ENCODE measurements at regions not wholly inside any gene's neighbourhood (a gene's known extent, or its start where the extent isn't known, plus 50 kb on each side); places are given as distances from the start of the nearest gene placed in this dataset.
A peak's percentile ranks its signal among the peaks of the same experiment; 100 is the strongest.

DNA sequence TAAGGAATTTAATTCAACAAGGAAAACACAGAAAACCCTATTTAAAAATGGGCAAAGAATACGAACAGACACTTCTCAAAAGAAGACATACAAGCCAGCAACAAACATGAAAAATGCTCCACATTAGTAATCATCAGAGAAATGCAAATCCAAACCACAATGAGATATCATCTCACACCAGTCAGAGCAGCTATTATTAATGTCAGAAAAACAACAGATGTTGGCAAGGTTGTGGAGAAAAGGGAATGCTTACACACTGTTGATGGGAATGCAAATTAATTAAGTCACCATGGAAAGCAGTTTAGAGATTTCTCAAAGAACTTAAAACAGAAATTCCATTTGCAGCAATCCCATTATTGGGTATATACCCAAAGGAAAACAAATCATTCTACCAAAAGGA is 55.2 kb downstream of the GCC1 start:
- no peak for DNase-seq
- H3K36me3 ChIP-seq, result no peaks in the 10 kb centered on the region
- peaks cover 3% of the 10 kb centered on the region; the same call in 1 of the 2 replicates for H3K27me3 ChIP-seq
- no peak overlapping the region for H3K4me3 ChIP-seq
- no peaks in the 10 kb centered on the region for H3K9me3 ChIP-seq

DNA sequence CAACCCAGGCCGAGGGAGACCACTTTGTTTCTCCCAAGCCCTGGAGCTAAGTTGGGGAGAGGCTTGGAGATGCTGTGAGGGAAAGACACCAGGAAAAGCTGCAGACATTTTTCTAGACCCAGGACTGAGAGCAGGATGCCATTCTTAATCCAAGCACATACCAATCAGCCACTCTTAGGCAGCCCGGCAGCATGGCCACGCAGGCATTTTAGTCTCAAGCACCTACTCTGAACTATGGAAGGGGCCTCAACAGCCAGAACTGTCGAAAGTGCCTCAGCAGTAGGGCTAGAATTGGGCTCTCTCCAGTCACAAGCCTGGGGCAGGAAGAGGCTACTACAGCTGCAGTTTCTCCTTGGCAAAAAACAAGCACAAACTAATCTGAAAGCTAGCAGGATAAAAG is 57.8 kb downstream of the GCC1 start:
- no peak overlapping the region for H3K4me3 ChIP-seq
- H3K36me3 ChIP-seq, result no peaks in the 10 kb centered on the region
- H3K27me3 ChIP-seq, result peaks cover 3% of the 10 kb centered on the region; the same call in 1 of the 2 replicates
- no peaks in the 10 kb centered on the region for H3K9me3 ChIP-seq
- no peak for DNase-seq

DNA sequence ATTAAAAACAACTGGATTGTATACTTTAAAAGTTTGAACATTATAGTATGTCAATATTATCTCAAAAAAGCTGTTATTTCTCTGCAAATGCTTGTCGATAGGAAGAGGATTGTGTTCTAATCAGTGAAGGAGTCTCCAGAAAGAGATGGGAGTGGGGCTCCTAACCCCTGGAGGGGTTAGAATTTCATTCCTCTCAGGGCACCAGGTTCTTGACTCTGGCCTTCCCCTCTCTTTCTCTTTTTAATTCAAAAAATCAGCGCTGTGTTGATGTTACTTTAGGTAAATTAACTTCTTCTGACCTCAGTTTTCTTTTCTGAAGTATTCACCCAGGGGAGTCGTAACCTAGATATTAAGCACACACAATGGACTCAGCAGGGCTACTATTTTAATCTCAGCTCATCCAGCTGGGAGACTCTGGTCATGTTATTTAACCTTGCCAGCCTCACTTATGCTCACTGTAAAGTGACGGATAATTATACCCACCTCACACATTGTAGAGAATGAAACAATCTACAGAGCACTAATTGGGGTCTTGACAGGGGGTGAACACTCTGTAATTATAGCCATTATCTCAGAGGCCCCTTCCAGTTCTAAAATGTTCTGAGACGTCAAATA is 59.4 kb downstream of the GCC1 start:
- no peak for DNase-seq
- Histone ChIP-seq H3K9me3 (no peaks in the 10 kb centered on the region), H3K27me3 (peaks cover 3% of the 10 kb centered on the region; the same call in 1 of the 2 replicates)

DNA sequence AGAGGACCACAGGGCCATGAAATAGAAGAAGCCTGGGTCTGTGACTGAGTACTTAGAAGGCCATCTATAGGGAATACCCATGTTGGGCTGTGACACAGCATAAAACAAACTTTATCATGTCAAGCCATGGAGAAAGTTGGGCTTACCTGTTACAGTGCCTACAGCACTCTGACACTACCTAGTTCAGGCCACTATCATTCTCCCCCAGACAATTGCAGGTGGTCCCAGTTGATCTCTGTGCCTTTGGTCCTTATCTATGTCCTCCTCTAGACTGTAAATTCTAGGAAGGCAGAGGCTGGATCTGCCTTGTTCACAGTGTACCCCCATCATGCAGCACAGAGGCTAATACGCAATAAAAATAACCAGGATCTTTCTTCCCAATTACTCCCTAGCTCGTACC is 69.1 kb downstream of the GCC1 start:
- Histone ChIP-seq H3K9me3 (no peaks in the 10 kb centered on the region), H3K4me3 (no peak overlapping the region), H3K36me3 (no peaks in the 10 kb centered on the region), H3K27me3 (no peaks in the 10 kb centered on the region)
- no peak for DNase-seq

More for the DNA sequence above, 59.4 kb downstream of the GCC1 start:
- Histone ChIP-seq H3K4me3 (no peak overlapping the region), H3K36me3 (no peaks in the 10 kb centered on the region)

DNA sequence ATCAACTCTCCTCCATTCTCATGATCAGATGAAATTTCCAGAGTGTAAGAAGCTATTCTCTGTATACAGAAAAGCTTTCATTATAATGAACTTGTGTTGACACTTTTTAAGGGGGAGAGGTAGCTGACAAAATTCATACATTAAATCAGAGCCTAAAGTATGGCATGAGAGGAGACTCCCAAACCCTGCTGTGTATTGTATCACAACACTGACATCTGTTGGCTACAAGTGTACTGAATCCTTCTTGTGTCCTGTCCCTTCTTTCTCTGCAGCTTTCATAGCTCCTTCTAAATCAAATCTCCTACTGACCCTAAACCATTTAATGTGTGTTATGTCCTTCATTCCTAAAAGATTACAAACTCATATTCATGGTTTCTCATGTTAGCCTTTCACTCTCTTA is 70.9 kb downstream of the GCC1 start:
- H3K36me3 ChIP-seq, result no peaks in the 10 kb centered on the region
- no peak overlapping the region for H3K4me3 ChIP-seq
- H3K27me3 ChIP-seq, result peaks cover 8% of the 10 kb centered on the region
- DNase-seq, result no peak
- H3K9me3 ChIP-seq, result no peaks in the 10 kb centered on the region

DNA sequence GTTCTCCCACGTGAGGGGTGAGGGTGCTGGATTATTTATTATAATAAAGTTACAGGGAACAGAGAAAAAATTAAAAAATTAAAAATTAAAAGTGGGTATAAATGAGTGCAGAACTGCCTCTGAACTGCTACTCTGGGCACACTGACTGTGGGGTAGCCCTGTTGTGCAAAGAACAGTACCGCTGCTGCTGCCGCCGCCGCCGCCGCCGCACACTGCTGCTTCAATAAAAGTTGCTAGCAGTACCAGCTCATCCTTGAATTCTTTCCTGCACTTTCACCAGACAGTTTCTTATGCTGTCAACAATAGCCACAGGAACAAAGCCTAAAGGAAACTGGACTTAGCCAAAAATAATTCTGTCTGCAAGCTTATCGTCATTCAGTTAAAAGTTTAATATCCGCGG is 72.1 kb downstream of the GCC1 start:
- Histone ChIP-seq H3K27me3 (peaks cover 8% of the 10 kb centered on the region), H3K36me3 (no peaks in the 10 kb centered on the region), H3K4me3 (no peak overlapping the region), H3K9me3 (no peaks in the 10 kb centered on the region)
- no peak for DNase-seq

DNA sequence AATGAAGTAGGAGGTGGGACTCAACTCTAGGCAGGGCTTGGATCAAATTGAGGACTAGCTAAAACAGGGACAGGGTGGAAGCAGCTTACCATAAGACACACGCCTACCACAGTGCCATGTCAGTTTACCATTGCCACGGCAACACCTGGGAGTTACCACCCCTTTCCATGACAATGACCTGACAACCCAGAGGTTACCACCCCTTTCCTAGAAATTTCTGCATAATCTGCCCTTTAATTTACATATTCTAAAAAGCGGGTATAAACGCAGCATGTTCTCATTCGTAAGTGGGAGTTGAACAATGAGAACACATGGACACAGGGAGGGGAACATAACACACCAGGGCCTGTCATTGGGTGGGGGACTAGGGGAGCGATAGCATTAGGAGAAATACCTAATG is 72.7 kb downstream of the GCC1 start:
- Histone ChIP-seq H3K36me3 (no peaks in the 10 kb centered on the region), H3K9me3 (no peaks in the 10 kb centered on the region), H3K4me3 (no peak overlapping the region), H3K27me3 (peaks cover 8% of the 10 kb centered on the region)
- DNase-seq, result no peak

DNA sequence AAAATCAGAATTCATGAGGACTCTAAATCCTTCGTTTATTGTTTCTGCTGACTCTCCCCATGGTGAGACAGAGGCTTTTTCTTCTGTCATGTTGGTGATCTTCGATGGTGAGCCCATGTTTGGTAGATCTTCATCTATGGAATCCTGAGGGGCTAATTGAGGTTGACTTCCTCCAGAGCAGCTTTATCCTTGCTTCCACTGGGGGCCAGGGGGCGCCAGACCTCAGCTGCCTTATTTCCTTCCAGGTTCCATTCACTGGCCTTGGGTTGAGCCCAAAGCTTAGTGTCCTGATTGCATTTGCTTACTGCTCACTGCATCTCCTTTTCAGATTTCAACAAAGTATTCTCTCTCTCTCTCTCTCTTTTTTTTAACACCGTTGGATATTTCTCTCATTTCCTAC is 80.7 kb downstream of the GCC1 start:
- Histone ChIP-seq H3K9me3 (no peaks in the 10 kb centered on the region), H3K36me3 (no peaks in the 10 kb centered on the region), H3K4me3 (no peak overlapping the region), H3K27me3 (peaks cover 2% of the 10 kb centered on the region; the same call in 1 of the 2 replicates)
- DNase-seq, result peak; percentile 5

DNA sequence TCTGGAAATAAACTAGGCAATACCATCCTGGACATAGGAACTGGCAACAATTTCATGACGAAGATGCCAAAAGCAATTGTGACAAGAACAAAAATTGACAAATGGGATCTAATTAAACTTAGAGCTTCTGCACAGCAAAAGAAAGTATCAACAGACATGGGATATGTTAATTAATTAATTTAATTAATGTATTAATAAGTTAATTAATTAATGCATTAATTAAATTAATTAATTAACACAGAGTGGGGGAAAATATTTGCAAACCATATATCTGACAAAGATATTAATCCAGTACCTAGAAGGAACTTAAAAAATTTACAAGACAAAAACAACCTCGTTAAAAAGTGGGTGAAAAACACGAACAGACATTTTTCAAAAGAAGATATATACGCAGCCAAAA is 83.6 kb downstream of the GCC1 start:
- H3K9me3 ChIP-seq, result no peaks in the 10 kb centered on the region
- H3K27me3 ChIP-seq, result peaks cover 4% of the 10 kb centered on the region
- DNase-seq, result no peak
- no peak overlapping the region for H3K4me3 ChIP-seq
- H3K36me3 ChIP-seq, result no peaks in the 10 kb centered on the region

DNA sequence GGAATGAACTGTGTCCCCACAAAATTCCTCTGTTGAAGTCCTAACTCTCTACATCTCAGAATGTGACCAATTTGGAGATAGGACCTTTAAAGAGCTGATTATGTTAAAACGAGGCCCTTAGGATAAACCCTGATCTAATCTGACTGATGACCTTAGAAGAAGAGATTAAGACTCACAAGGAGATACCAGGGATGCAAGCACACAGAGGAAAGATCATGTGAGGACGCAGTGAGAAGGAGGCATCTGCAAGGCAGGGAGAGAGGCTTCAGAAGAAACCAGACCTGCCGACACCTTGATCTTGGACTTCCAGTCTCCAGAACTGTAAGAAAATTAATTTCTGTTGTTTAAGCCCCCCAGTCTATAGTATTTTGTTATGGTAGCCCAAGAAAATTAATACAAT is 94.9 kb upstream of the ZNF800 start:
- Histone ChIP-seq H3K4me3 (no peak overlapping the region), H3K27me3 (peaks cover 3% of the 10 kb centered on the region; the same call in 1 of the 2 replicates), H3K9me3 (no peaks in the 10 kb centered on the region), H3K36me3 (no peaks in the 10 kb centered on the region)
- no peak for DNase-seq

DNA sequence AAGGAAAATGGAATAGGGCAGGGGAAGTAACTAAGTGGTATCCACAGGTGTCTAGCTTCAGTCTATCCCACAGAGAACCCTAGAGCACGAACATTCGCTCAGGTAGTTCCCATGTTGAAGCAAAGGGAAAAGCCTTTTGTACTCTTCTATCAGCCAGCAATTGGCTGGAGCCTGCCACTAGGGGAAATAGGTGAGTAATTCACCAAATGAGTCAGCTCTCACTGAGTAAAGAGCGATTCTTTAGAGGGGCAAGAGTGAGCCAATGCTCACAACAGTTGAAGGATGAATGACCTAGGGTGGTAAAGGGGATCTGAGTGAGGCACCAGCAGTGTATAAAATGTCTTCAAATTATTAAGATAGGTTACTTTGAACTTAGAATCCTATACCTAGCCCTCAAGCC is 94.1 kb upstream of the ZNF800 start:
- no peak overlapping the region for H3K4me3 ChIP-seq
- no peaks in the 10 kb centered on the region for H3K36me3 ChIP-seq
- no peaks in the 10 kb centered on the region for H3K27me3 ChIP-seq
- no peak for DNase-seq
- H3K9me3 ChIP-seq, result no peaks in the 10 kb centered on the region

DNA sequence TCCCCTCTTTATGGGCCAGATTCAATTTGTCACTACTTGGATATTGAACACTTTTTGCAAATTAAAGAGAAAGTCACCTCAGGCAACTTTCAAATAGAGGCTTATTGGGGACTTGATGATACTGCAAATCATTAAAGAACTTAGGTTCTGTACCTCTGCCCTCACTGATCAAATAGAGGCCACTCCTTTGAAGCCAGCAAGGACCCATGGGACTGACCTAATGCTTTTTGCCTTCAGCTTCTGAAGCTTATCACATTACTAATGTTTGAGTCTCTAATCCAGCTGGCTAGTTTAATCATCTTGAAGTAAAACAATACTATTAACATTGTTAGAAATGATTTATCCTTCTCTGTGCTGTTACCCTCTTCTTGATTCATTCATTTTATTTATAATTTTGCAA is 93.0 kb upstream of the ZNF800 start:
- Histone ChIP-seq H3K36me3 (no peaks in the 10 kb centered on the region), H3K4me3 (no peak overlapping the region), H3K27me3 (no peaks in the 10 kb centered on the region), H3K9me3 (no peaks in the 10 kb centered on the region)
- DNase-seq, result no peak

DNA sequence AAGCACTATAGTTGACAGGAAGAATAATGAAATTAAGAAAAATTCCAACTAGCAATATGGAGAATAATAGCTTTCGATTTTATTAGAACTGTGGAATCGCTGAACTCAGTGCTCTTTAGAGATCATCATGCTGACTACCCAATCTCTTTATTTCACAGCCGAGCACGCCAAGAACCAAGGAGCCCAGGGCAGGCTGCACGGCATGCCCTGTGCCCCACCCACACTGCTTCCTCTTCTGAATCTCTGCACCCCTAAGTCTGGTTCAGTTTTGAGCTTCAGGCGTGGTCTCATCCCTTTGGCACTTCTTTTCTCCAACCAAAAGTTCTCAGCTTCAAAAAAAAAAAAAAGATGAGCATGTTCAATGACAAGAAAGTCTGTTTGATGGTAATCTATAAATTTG is 92.4 kb upstream of the ZNF800 start:
- H3K36me3 ChIP-seq, result no peaks in the 10 kb centered on the region
- peak overlapping the region; percentile 18; the same call in 1 of the 2 replicates for H3K4me3 ChIP-seq
- no peaks in the 10 kb centered on the region for H3K27me3 ChIP-seq
- DNase-seq, result no peak
- no peaks in the 10 kb centered on the region for H3K9me3 ChIP-seq

DNA sequence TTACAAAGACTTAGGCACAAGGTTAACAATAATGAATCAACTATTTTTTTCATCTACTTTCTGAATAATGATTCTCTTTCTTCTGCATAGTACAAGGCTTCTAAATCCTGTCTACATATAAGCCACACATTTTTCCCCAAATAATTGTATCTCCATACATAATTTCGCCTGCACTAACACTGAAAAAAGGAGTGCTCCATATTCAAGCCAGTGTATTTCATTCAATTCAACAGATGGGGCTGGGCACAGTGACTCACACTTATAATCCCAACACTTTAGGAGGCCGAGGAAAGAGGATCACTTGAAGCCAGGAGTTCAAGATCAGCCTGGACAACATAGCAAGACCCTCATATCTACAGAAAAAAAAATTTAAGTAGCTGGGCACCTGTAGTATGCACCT is 86.0 kb upstream of the ZNF800 start:
- no peaks in the 10 kb centered on the region for H3K36me3 ChIP-seq
- H3K27me3 ChIP-seq, result no peaks in the 10 kb centered on the region
- H3K9me3 ChIP-seq, result no peaks in the 10 kb centered on the region
- H3K4me3 ChIP-seq, result no peak overlapping the region
- DNase-seq, result no peak

DNA sequence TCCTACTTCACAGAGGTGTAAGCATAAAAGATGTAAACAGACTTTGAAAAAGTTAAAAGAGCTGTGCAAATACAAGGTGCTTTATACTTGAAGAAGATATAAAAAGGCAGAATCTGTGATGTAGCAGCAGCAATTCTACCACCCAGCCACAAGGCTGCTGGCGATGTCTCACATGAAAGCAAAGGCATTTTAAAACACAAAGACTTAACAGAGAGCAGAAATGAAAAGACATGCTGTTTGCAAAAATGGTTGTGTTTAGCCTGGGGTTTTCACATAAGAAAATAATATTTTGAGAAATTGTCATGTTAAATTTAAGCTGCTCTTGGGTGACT is 85.5 kb upstream of the ZNF800 start:
- no peaks in the 10 kb centered on the region for H3K27me3 ChIP-seq
- H3K9me3 ChIP-seq, result no peaks in the 10 kb centered on the region
- no peaks in the 10 kb centered on the region for H3K36me3 ChIP-seq
- DNase-seq, result no peak
- no peak overlapping the region for H3K4me3 ChIP-seq

DNA sequence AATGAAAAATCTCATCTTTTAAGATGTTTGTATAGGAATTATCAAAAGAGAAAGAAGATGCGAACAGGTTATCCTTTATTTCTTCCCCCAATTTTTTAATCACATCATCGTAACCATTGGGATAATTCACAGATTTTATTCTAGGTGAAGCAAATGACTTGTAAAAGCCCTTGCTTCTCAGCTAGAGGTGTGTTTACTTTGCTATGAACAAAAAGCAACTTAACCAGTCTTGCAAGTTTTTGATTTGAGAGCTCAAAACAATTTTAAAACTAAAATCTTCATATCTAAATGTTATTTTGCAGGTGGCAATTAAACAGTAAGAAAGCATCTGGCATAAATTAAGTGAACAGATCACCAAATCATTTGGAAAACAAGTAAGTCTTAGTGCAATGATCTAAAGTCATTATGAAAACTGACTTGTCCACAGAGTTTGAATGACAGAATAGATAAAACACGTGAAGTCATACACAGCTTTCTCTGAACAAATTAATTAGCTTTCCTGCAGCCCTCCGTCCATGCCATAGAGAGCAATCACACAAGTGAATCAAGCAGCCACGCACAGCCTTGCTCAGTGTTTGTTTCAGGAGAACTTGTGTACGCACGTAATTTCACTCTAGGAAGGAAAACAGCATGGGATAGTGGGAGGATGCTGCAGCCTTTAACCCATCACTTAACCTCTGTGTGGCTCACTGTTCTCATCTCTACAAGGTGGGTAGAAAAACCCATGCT is 85.0 kb upstream of the ZNF800 start:
- no peak overlapping the region for H3K4me3 ChIP-seq
- no peaks in the 10 kb centered on the region for H3K9me3 ChIP-seq
- no peaks in the 10 kb centered on the region for H3K27me3 ChIP-seq
- no peaks in the 10 kb centered on the region for H3K36me3 ChIP-seq
- DNase-seq, result no peak

DNA sequence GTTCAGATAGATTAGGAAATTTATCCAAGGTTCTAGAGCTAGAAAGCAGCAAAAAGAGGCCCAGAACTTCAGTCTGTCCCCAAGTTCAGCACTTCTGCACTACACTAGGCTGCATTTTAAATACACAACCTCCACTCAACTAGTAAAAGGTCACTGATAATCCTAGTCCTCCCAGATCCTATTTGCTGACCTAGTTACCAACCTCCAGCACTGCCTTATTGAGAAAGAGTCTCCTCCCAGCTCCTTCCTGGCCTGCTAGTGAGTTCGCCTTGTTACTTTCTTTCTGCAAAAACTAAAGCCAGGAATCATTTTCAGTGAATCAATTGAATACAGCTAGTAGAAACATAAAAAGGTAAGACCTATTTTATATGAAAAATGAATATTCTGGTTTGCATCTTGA is 84.1 kb upstream of the ZNF800 start:
- H3K4me3 ChIP-seq, result no peak overlapping the region
- no peak for DNase-seq
- no peaks in the 10 kb centered on the region for H3K9me3 ChIP-seq
- H3K36me3 ChIP-seq, result no peaks in the 10 kb centered on the region
- no peaks in the 10 kb centered on the region for H3K27me3 ChIP-seq

DNA sequence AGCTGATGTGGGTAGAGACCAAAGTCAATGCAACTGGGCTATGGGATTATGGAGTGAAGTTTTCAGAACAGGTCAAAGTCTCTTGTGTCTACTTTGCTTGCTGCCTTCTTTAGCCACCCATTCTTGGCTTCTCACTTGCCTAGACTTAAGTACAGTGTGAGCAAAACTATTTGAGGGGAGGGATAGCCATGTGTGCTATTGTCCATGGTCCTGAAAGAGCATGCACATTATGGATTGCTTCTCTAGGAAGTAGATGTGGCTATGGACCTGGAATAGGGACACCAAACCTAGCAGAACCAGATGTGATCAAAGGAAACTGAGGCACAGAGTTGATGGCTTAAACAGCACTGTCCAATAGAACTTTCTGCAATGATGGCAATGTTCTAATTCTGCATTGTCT is 81.9 kb upstream of the ZNF800 start:
- H3K4me3 ChIP-seq, result no peak overlapping the region
- no peaks in the 10 kb centered on the region for H3K27me3 ChIP-seq
- no peaks in the 10 kb centered on the region for H3K9me3 ChIP-seq
- no peak for DNase-seq
- H3K36me3 ChIP-seq, result no peaks in the 10 kb centered on the region
